Ascending aorta (tissue), 2 donors: ENCODE measurements at regions not wholly inside any gene's neighbourhood (a gene's known extent, or its start where the extent isn't known, plus 50 kb on each side); places are given as distances from the start of the nearest gene placed in this dataset.

Experiments used
- DNase-seq, 2 donors: peaks; one replicate each; pipeline ENCODE4 v3.0.0-alpha.2; 2019; ENCODE audit warnings: low spot score in 2 of 2
- H3K27ac ChIP-seq, 2 donors: fragments of 200-600 bp; sonication (generic); one replicate each; pipeline ENCODE4 v1.5.1; 2016 to 2017; ENCODE audit warnings: mild to moderate bottlenecking in 1 of 2
- H3K27me3 ChIP-seq: fragments of 200-600 bp; sonication (generic); one replicate; pipeline ENCODE4 v1.5.1; 2017
- H3K36me3 ChIP-seq, 2 donors: fragments of 200-600 bp; sonication (generic); one replicate each; pipeline ENCODE4 v1.5.1; 2016
- H3K4me1 ChIP-seq, 2 donors: fragments of 200-600 bp; sonication (generic); one replicate each; pipeline ENCODE4 v1.5.1; 2016 to 2017; ENCODE audit warnings: mild to moderate bottlenecking in 1 of 2
- H3K4me3 ChIP-seq, 2 donors: fragments of 200-600 bp; sonication (generic); one replicate each; pipeline ENCODE4 v1.5.1; 2016 to 2017; ENCODE audit warnings: mild to moderate bottlenecking in 1 of 2
- H3K9me3 ChIP-seq, 2 donors: fragments of 200-600 bp; sonication (generic); one replicate each; pipeline ENCODE4 v1.5.1; 2016
- CTCF ChIP-seq, 3 experiments: fragments of 200-600 bp in 2 of 3; fragments of 450-650 bp in 1 of 3; sonication (generic) in 2 of 3; IDR thresholded peaks; one replicate each; pipeline ENCODE4 v1.5.1; 2016 to 2019; ENCODE audit warnings: antibody characterized with exemption in 3 of 3, mild to moderate bottlenecking in 1 of 3, moderate library complexity in 1 of 3
- intact Hi-C: fragments of 100-400 bp; cut with DNase I; formaldehyde crosslinking; loops from one replicate; pipeline ENCODE4 v1.15.1; 2023

- intact Hi-C loops = no loop called here
- Histone ChIP-seq H3K27ac (no peak overlapping the region), H3K36me3 (no peaks in the 10 kb centered on the region), H3K27me3 (no peaks in the 10 kb centered on the region), H3K4me1 (no peaks in the 10 kb centered on the region), H3K9me3 (no peaks in the 10 kb centered on the region), H3K4me3 (no peak overlapping the region)
- no peak for TF ChIP-seq CTCF (IDR thresholded peaks at IDR 0.05)
- no peak for DNase-seq
Observed at GRCh38 chr2:8374782-8375181, 307.1 kb upstream of the ID2 start.

GRCh38 chr2:8376603-8377410, 305.0 kb upstream of the ID2 start:
- Histone ChIP-seq H3K4me3 (no peak overlapping the region), H3K9me3 (no peaks in the 10 kb centered on the region), H3K4me1 (no peaks in the 10 kb centered on the region), H3K27me3 (no peaks in the 10 kb centered on the region), H3K27ac (no peak overlapping the region), H3K36me3 (no peaks in the 10 kb centered on the region)
- TF ChIP-seq CTCF (IDR thresholded peaks at IDR 0.05) = no peak
- intact Hi-C loops = no loop called here
- no peak for DNase-seq

GRCh38 chr2:8378016-8378810, 303.6 kb upstream of the ID2 start:
- no peak for TF ChIP-seq CTCF (IDR thresholded peaks at IDR 0.05)
- Histone ChIP-seq H3K27ac (no peak overlapping the region), H3K36me3 (no peaks in the 10 kb centered on the region), H3K4me3 (no peak overlapping the region), H3K27me3 (no peaks in the 10 kb centered on the region), H3K4me1 (no peaks in the 10 kb centered on the region), H3K9me3 (no peaks in the 10 kb centered on the region)
- DNase-seq = no peak
- intact Hi-C loops = no loop called here

- intact Hi-C loops = no loop called here
- no peak for DNase-seq
- TF ChIP-seq CTCF (IDR thresholded peaks at IDR 0.05) = no peak
- no peak overlapping the region for H3K4me3 ChIP-seq
- no peaks in the 10 kb centered on the region for H3K36me3 ChIP-seq
- H3K9me3 ChIP-seq = no peaks in the 10 kb centered on the region
- no peak overlapping the region for H3K27ac ChIP-seq
- no peaks in the 10 kb centered on the region for H3K4me1 ChIP-seq
- H3K27me3 ChIP-seq = no peaks in the 10 kb centered on the region
Observed at GRCh38 chr2:8379128-8379527, 302.7 kb upstream of the ID2 start.

- DNase-seq = no peak
- H3K27ac ChIP-seq = no peak overlapping the region
- intact Hi-C loops = no loop called here
- no peaks in the 10 kb centered on the region for H3K27me3 ChIP-seq
- no peaks in the 10 kb centered on the region for H3K9me3 ChIP-seq
- no peaks in the 10 kb centered on the region for H3K4me1 ChIP-seq
- no peak overlapping the region for H3K4me3 ChIP-seq
- no peaks in the 10 kb centered on the region for H3K36me3 ChIP-seq
- TF ChIP-seq CTCF (IDR thresholded peaks at IDR 0.05) = no peak
Observed at GRCh38 chr2:8379549-8379948, 302.3 kb upstream of the ID2 start.
